Immature natural killer cell (primary cell): ENCODE measurements at regions not wholly inside any gene's neighbourhood (a gene's known extent, or its start where the extent isn't known, plus 50 kb on each side); places are given as distances from the start of the nearest gene placed in this dataset.
"Not testable (repeated sequence)": the region's sequence is repeated elsewhere in the genome, so short reads cannot be mapped to it uniquely, and the experiment has no call there.

Experiments used
- DNase-seq, 3 donors: peaks; one replicate each; pipeline ENCODE4 v3.0.0; 2022; ENCODE audit warnings: mixed read lengths in 1 of 3
- H3K27ac Mint-ChIP-seq, 6 donors: one replicate each; pipeline ENCODE4 v1.8.0; 2020; ENCODE audit warnings: mixed read lengths in 6 of 6, mild to moderate bottlenecking in 5 of 6, inconsistent platforms in 4 of 6, moderate library complexity in 3 of 6
- H3K27me3 Mint-ChIP-seq, 3 donors: one replicate each; pipeline ENCODE4 v1.8.0; 2020 to 2021; ENCODE audit warnings: low read depth in 3 of 3, mild to moderate bottlenecking in 3 of 3, mixed read lengths in 3 of 3, moderate library complexity in 3 of 3, inconsistent platforms in 1 of 3
- H3K36me3 Mint-ChIP-seq, 3 donors: one replicate each; pipeline ENCODE4 v1.8.0; 2020; ENCODE audit warnings: mixed read lengths in 3 of 3, inconsistent platforms in 2 of 3, mild to moderate bottlenecking in 2 of 3
- H3K4me1 Mint-ChIP-seq, 2 donors: one replicate each; pipeline ENCODE4 v1.8.0; 2020; ENCODE audit warnings: inconsistent platforms in 2 of 2, mild to moderate bottlenecking in 2 of 2, mixed read lengths in 2 of 2, moderate library complexity in 1 of 2
- H3K4me3 Mint-ChIP-seq, 5 donors: one replicate each; pipeline ENCODE4 v1.8.0; 2020; ENCODE audit warnings: mild to moderate bottlenecking in 5 of 5, mixed read lengths in 5 of 5, inconsistent platforms in 3 of 5, moderate library complexity in 3 of 5
- H3K9me3 Mint-ChIP-seq, 6 donors: one replicate each; pipeline ENCODE4 v1.8.0; 2020; ENCODE audit warnings: mild to moderate bottlenecking in 6 of 6, mixed read lengths in 6 of 6, inconsistent platforms in 4 of 6, moderate library complexity in 3 of 6

- peaks cover 5 to 39% (median 19%) of the 10 kb centered on the region in 6 donors for H3K9me3 Mint-ChIP-seq
- no peak overlapping the region for H3K4me3 Mint-ChIP-seq
- no peaks in the 10 kb centered on the region for H3K4me1 Mint-ChIP-seq
- DNase-seq, result no peak
- no peaks in the 10 kb centered on the region for H3K36me3 Mint-ChIP-seq
- no peaks in the 10 kb centered on the region for H3K27me3 Mint-ChIP-seq
- H3K27ac Mint-ChIP-seq, result no peak overlapping the region
Measured at GRCh38 chr7:120079022-120079421, 194.0 kb upstream of the KCND2 start.

- DNase-seq, result no peak
- H3K36me3 Mint-ChIP-seq, result no peaks in the 10 kb centered on the region
- peaks cover 5 to 36% (median 20%) of the 10 kb centered on the region in 6 donors for H3K9me3 Mint-ChIP-seq
- H3K4me1 Mint-ChIP-seq, result no peaks in the 10 kb centered on the region
- no peak overlapping the region for H3K4me3 Mint-ChIP-seq
- no peaks in the 10 kb centered on the region for H3K27me3 Mint-ChIP-seq
- no peak overlapping the region for H3K27ac Mint-ChIP-seq
Measured at GRCh38 chr7:120079704-120080103, 193.3 kb upstream of the KCND2 start.

GRCh38 chr7:120086468-120086867, 186.5 kb upstream of the KCND2 start:
- not testable (repeated sequence) for H3K27ac Mint-ChIP-seq, DNase-seq, H3K27me3 Mint-ChIP-seq, H3K4me3 Mint-ChIP-seq, H3K36me3 Mint-ChIP-seq, H3K4me1 Mint-ChIP-seq
- H3K9me3 Mint-ChIP-seq, result peaks cover 3 to 31% (median 17%) of the 10 kb centered on the region in 6 donors

- Mint-ChIP-seq H3K36me3 (peaks cover 0 to 4% (median 0%) of the 10 kb centered on the region in 3 donors), H3K4me1 (no peaks in the 10 kb centered on the region), H3K27ac (no peak overlapping the region), H3K9me3 (peaks cover 3 to 37% (median 13%) of the 10 kb centered on the region in 6 donors), H3K4me3 (no peak overlapping the region), H3K27me3 (peaks cover 1 to 2% (median 2%) of the 10 kb centered on the region in 3 donors)
- no peak for DNase-seq
Measured at GRCh38 chr7:120089968-120090367, 183.0 kb upstream of the KCND2 start.

- Mint-ChIP-seq H3K4me1 (no peaks in the 10 kb centered on the region), H3K36me3 (peaks cover 0 to 4% (median 0%) of the 10 kb centered on the region in 3 donors), H3K9me3 (peaks cover 2 to 47% (median 11%) of the 10 kb centered on the region in 6 donors), H3K27me3 (peaks cover 1 to 2% (median 2%) of the 10 kb centered on the region in 3 donors), H3K27ac (no peak overlapping the region), H3K4me3 (no peak overlapping the region)
- no peak for DNase-seq
Measured at GRCh38 chr7:120091807-120092206, 181.2 kb upstream of the KCND2 start.

- Mint-ChIP-seq H3K9me3 (peaks cover 4 to 47% (median 13%) of the 10 kb centered on the region in 6 donors), H3K27ac (no peak overlapping the region), H3K4me3 (no peak overlapping the region), H3K36me3 (peaks cover 0 to 4% (median 0%) of the 10 kb centered on the region in 3 donors), H3K4me1 (no peaks in the 10 kb centered on the region), H3K27me3 (peaks cover 0 to 2% (median 0%) of the 10 kb centered on the region in 3 donors)
- no peak for DNase-seq
Measured at GRCh38 chr7:120097020-120097419, 176.0 kb upstream of the KCND2 start.

GRCh38 chr7:120097774-120098173, 175.2 kb upstream of the KCND2 start:
- Mint-ChIP-seq H3K27ac (no peak overlapping the region), H3K4me3 (no peak overlapping the region)

GRCh38 chr7:120108376-120108775, 164.6 kb upstream of the KCND2 start:
- Mint-ChIP-seq H3K4me3 (no peak overlapping the region), H3K9me3 (peaks cover 7 to 37% (median 20%) of the 10 kb centered on the region in 6 donors), H3K27me3 (no peaks in the 10 kb centered on the region), H3K36me3 (peaks cover 0 to 4% (median 3%) of the 10 kb centered on the region in 3 donors), H3K27ac (no peak overlapping the region), H3K4me1 (no peaks in the 10 kb centered on the region)
- DNase-seq, result no peak

More at GRCh38 chr7:120097774-120098173, 175.2 kb upstream of the KCND2 start:
- DNase-seq, result no peak
- H3K36me3 Mint-ChIP-seq, result no peaks in the 10 kb centered on the region
- H3K27me3 Mint-ChIP-seq, result no peaks in the 10 kb centered on the region
- H3K9me3 Mint-ChIP-seq, result peaks cover 4 to 46% (median 13%) of the 10 kb centered on the region in 6 donors
- no peaks in the 10 kb centered on the region for H3K4me1 Mint-ChIP-seq

- no peak for DNase-seq
- H3K9me3 Mint-ChIP-seq, result peaks cover 7 to 39% (median 16%) of the 10 kb centered on the region in 6 donors
- H3K4me3 Mint-ChIP-seq, result no peak overlapping the region
- H3K4me1 Mint-ChIP-seq, result no peaks in the 10 kb centered on the region
- H3K27ac Mint-ChIP-seq, result no peak overlapping the region
- H3K27me3 Mint-ChIP-seq, result no peaks in the 10 kb centered on the region
- peaks cover 0 to 4% (median 3%) of the 10 kb centered on the region in 3 donors for H3K36me3 Mint-ChIP-seq
Measured at GRCh38 chr7:120110169-120110568, 162.8 kb upstream of the KCND2 start.

GRCh38 chr7:120114626-120115025, 158.3 kb upstream of the KCND2 start:
- Mint-ChIP-seq H3K27me3 (no peaks in the 10 kb centered on the region), H3K4me3 (no peak overlapping the region), H3K4me1 (no peaks in the 10 kb centered on the region), H3K27ac (no peak overlapping the region), H3K9me3 (peaks cover 5 to 54% (median 28%) of the 10 kb centered on the region in 6 donors), H3K36me3 (peaks cover 0 to 4% (median 3%) of the 10 kb centered on the region in 3 donors)
- no peak for DNase-seq

GRCh38 chr7:120123528-120123927, 149.4 kb upstream of the KCND2 start:
- Mint-ChIP-seq H3K27me3 (no peaks in the 10 kb centered on the region), H3K4me3 (no peak overlapping the region), H3K36me3 (no peaks in the 10 kb centered on the region), H3K27ac (no peak overlapping the region), H3K9me3 (peaks cover 2 to 36% (median 19%) of the 10 kb centered on the region in 6 donors), H3K4me1 (no peaks in the 10 kb centered on the region)
- no peak for DNase-seq

GRCh38 chr7:120131096-120131839, 141.7 kb upstream of the KCND2 start:
- H3K4me1 Mint-ChIP-seq, result no peaks in the 10 kb centered on the region
- no peak overlapping the region for H3K4me3 Mint-ChIP-seq
- peaks cover 0 to 5% (median 0%) of the 10 kb centered on the region in 3 donors for H3K36me3 Mint-ChIP-seq
- no peak overlapping the region for H3K27ac Mint-ChIP-seq
- peaks cover 0 to 1% (median 1%) of the 10 kb centered on the region in 3 donors for H3K27me3 Mint-ChIP-seq
- peaks cover 12 to 59% (median 37%) of the 10 kb centered on the region in 6 donors for H3K9me3 Mint-ChIP-seq
- DNase-seq, result no peak

GRCh38 chr7:120138497-120138896, 134.5 kb upstream of the KCND2 start:
- Mint-ChIP-seq H3K27me3 (no peaks in the 10 kb centered on the region), H3K9me3 (peaks cover 3 to 42% (median 22%) of the 10 kb centered on the region in 6 donors), H3K27ac (no peak overlapping the region), H3K36me3 (no peaks in the 10 kb centered on the region), H3K4me1 (no peaks in the 10 kb centered on the region), H3K4me3 (no peak overlapping the region)
- no peak for DNase-seq

- no peak for DNase-seq
- no peaks in the 10 kb centered on the region for H3K4me1 Mint-ChIP-seq
- no peaks in the 10 kb centered on the region for H3K36me3 Mint-ChIP-seq
- no peak overlapping the region for H3K27ac Mint-ChIP-seq
- H3K9me3 Mint-ChIP-seq, result peaks cover 2 to 16% (median 6%) of the 10 kb centered on the region in 6 donors
- no peaks in the 10 kb centered on the region for H3K27me3 Mint-ChIP-seq
- no peak overlapping the region for H3K4me3 Mint-ChIP-seq
Measured at GRCh38 chr7:120156476-120156875, 116.5 kb upstream of the KCND2 start.
